ENCODE measurements at regions not wholly inside any gene's neighbourhood (a gene's known extent, or its start where the extent isn't known, plus 50 kb on each side); places are given as distances from the start of the nearest gene placed in this dataset.

GRCh38 chrX:39840133-39840532 is 257.6 kb downstream of the BCOR start:
- no peaks in the 10 kb centered on the region for H3K36me3 Mint-ChIP-seq (ENCODE audit: low read depth)
- H3K27me3 Mint-ChIP-seq (ENCODE audit: insufficient read depth) = peaks cover 3% of the 10 kb centered on the region

GRCh38 chrX:39840581-39841093 is 257.1 kb downstream of the BCOR start:
- Mint-ChIP-seq H3K27ac (no peak overlapping the region), H3K27me3 (ENCODE audit: insufficient read depth) (peaks cover 3% of the 10 kb centered on the region), H3K36me3 (ENCODE audit: low read depth) (no peaks in the 10 kb centered on the region), H3K9me3 (no peaks in the 10 kb centered on the region), H3K4me1 (ENCODE audit: low read depth) (no peaks in the 10 kb centered on the region), H3K4me3 (no peak overlapping the region)
- intact Hi-C loops (cut with micrococcal nuclease) = no loop called here
- no peak for DNase-seq (ENCODE audit: low spot score)

More at GRCh38 chrX:39840133-39840532, 257.6 kb downstream of the BCOR start:
- intact Hi-C loops (cut with micrococcal nuclease) = no loop called here
- Mint-ChIP-seq H3K9me3 (no peaks in the 10 kb centered on the region), H3K4me3 (no peak overlapping the region), H3K27ac (no peak overlapping the region), H3K4me1 (ENCODE audit: low read depth) (no peaks in the 10 kb centered on the region)
- DNase-seq (ENCODE audit: low spot score) = no peak

- Mint-ChIP-seq H3K27ac (no peak overlapping the region), H3K9me3 (no peaks in the 10 kb centered on the region), H3K27me3 (ENCODE audit: insufficient read depth) (peaks cover 3% of the 10 kb centered on the region), H3K4me1 (ENCODE audit: low read depth) (no peaks in the 10 kb centered on the region), H3K36me3 (ENCODE audit: low read depth) (no peaks in the 10 kb centered on the region), H3K4me3 (no peak overlapping the region)
- intact Hi-C loops (cut with micrococcal nuclease) = no loop called here
- no peak for DNase-seq (ENCODE audit: low spot score)
Measured at GRCh38 chrX:39841604-39842003, 256.2 kb downstream of the BCOR start.

DNA sequence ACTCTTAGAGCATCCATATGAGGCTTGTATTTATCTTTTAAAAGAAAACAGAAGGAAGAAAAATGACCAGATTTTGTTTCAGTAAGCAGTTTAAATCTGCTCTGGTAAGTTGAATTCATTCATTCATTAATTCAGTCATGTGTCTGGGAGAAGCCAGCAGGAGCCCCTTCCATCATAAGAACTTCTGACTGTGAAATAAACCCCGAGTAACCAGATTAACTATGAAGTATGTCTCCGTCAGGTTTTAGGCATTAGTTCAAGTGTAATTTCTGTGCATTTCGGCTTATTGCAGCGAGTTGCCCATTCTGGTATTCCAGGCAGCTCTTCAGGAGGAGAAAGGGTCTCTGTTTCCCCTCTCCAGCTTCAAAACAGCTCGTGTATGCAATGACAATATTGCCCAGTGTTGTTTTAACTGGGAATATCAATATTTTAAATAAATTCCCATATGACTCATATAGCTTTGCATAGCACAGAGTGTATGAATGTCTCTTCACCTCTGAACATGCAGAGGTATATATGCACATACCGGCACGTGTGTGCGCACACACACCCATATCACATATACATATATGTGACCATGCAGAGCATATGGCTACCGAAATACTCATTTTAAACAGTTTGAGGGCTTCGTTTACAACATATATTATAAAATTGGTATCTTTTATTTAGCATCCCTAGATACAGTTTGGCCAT is 255.3 kb downstream of the BCOR start:
- no peaks in the 10 kb centered on the region for H3K9me3 Mint-ChIP-seq
- intact Hi-C loops (cut with micrococcal nuclease) = no loop called here
- DNase-seq (ENCODE audit: low spot score) = no peak
- H3K27ac Mint-ChIP-seq = no peak overlapping the region
- peaks cover 1% of the 10 kb centered on the region for H3K36me3 Mint-ChIP-seq (ENCODE audit: low read depth)
- peaks cover 3% of the 10 kb centered on the region for H3K27me3 Mint-ChIP-seq (ENCODE audit: insufficient read depth)
- H3K4me1 Mint-ChIP-seq (ENCODE audit: low read depth) = no peaks in the 10 kb centered on the region
- no peak overlapping the region for H3K4me3 Mint-ChIP-seq

GRCh38 chrX:39843318-39843717 is 254.4 kb downstream of the BCOR start:
- no peak overlapping the region for H3K27ac Mint-ChIP-seq
- DNase-seq (ENCODE audit: low spot score) = no peak
- intact Hi-C loops (cut with micrococcal nuclease) = no loop called here
- peaks cover 3% of the 10 kb centered on the region for H3K27me3 Mint-ChIP-seq (ENCODE audit: insufficient read depth)
- H3K4me3 Mint-ChIP-seq = no peak overlapping the region
- no peaks in the 10 kb centered on the region for H3K9me3 Mint-ChIP-seq
- peaks cover 4% of the 10 kb centered on the region for H3K36me3 Mint-ChIP-seq (ENCODE audit: low read depth)
- H3K4me1 Mint-ChIP-seq (ENCODE audit: low read depth) = no peaks in the 10 kb centered on the region

GRCh38 chrX:39845233-39845632 is 252.5 kb downstream of the BCOR start:
- H3K27me3 Mint-ChIP-seq (ENCODE audit: insufficient read depth) = peaks cover 3% of the 10 kb centered on the region
- no peak overlapping the region for H3K27ac Mint-ChIP-seq
- H3K4me3 Mint-ChIP-seq = no peak overlapping the region
- peaks cover 5% of the 10 kb centered on the region for H3K4me1 Mint-ChIP-seq (ENCODE audit: low read depth)
- no peaks in the 10 kb centered on the region for H3K9me3 Mint-ChIP-seq
- no peak for DNase-seq (ENCODE audit: low spot score)
- H3K36me3 Mint-ChIP-seq (ENCODE audit: low read depth) = peaks cover 10% of the 10 kb centered on the region
- intact Hi-C loops (cut with micrococcal nuclease) = no loop called here

- no peaks in the 10 kb centered on the region for H3K9me3 Mint-ChIP-seq
- H3K36me3 Mint-ChIP-seq (ENCODE audit: low read depth) = peaks cover 13% of the 10 kb centered on the region
- H3K4me3 Mint-ChIP-seq = no peak overlapping the region
- peaks cover 17% of the 10 kb centered on the region for H3K4me1 Mint-ChIP-seq (ENCODE audit: low read depth)
- DNase-seq (ENCODE audit: low spot score) = no peak
- intact Hi-C loops (cut with micrococcal nuclease) = no loop called here
- H3K27me3 Mint-ChIP-seq (ENCODE audit: insufficient read depth) = no peaks in the 10 kb centered on the region
- H3K27ac Mint-ChIP-seq = no peak overlapping the region
Measured at GRCh38 chrX:39846460-39846859, 251.3 kb downstream of the BCOR start.

DNA sequence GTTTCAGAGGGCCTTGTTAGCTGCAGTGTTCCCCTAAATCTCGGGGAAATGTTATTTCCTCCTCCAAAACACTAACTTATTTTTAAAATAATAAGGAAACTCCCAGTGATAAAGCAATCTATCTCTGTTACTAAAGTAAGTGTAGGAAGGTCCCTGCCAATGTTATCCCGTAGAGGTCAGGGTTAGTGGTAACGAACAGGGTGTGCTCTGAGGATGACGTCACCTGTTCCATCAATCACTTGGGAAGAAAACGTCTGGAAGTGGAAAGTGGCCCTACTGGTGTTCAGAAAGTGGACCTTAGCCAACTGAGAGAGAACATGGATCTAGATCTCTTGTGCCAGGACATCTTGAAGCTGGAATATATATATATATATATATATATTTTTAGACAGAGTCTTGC is 249.5 kb downstream of the BCOR start:
- H3K27me3 Mint-ChIP-seq (ENCODE audit: insufficient read depth) = no peaks in the 10 kb centered on the region
- H3K9me3 Mint-ChIP-seq = no peaks in the 10 kb centered on the region
- H3K36me3 Mint-ChIP-seq (ENCODE audit: low read depth) = peaks cover 16% of the 10 kb centered on the region
- intact Hi-C loops (cut with micrococcal nuclease) = no loop called here
- H3K4me3 Mint-ChIP-seq = no peak overlapping the region
- no peak overlapping the region for H3K27ac Mint-ChIP-seq
- H3K4me1 Mint-ChIP-seq (ENCODE audit: low read depth) = peaks cover 31% of the 10 kb centered on the region
- no peak for DNase-seq (ENCODE audit: low spot score)

- H3K4me3 Mint-ChIP-seq = no peak overlapping the region
- no peak overlapping the region for H3K27ac Mint-ChIP-seq
- peaks cover 36% of the 10 kb centered on the region for H3K4me1 Mint-ChIP-seq (ENCODE audit: low read depth)
- intact Hi-C loops (cut with micrococcal nuclease) = no loop called here
- H3K36me3 Mint-ChIP-seq (ENCODE audit: low read depth) = peaks cover 19% of the 10 kb centered on the region
- H3K9me3 Mint-ChIP-seq = no peaks in the 10 kb centered on the region
- H3K27me3 Mint-ChIP-seq (ENCODE audit: insufficient read depth) = no peaks in the 10 kb centered on the region
- no peak for DNase-seq (ENCODE audit: low spot score)
Measured at GRCh38 chrX:39848900-39849299, 248.9 kb downstream of the BCOR start.

- H3K27me3 Mint-ChIP-seq (ENCODE audit: insufficient read depth) = no peaks in the 10 kb centered on the region
- no peak overlapping the region for H3K4me3 Mint-ChIP-seq
- no peaks in the 10 kb centered on the region for H3K9me3 Mint-ChIP-seq
- peaks cover 45% of the 10 kb centered on the region for H3K4me1 Mint-ChIP-seq (ENCODE audit: low read depth)
- H3K36me3 Mint-ChIP-seq (ENCODE audit: low read depth) = peaks cover 19% of the 10 kb centered on the region
- no peak overlapping the region for H3K27ac Mint-ChIP-seq
- DNase-seq (ENCODE audit: low spot score) = no peak
- intact Hi-C loops (cut with micrococcal nuclease) = loop anchor here (10.0 kb wide), 1 partner anchor 645 kb away; no protein-coding TSS in a partner anchor
Measured at GRCh38 chrX:39850209-39850608, 247.5 kb downstream of the BCOR start.

- H3K27me3 Mint-ChIP-seq (ENCODE audit: insufficient read depth) = no peaks in the 10 kb centered on the region
- H3K9me3 Mint-ChIP-seq = no peaks in the 10 kb centered on the region
- peak overlapping the region; percentile 48 for H3K27ac Mint-ChIP-seq
- peak; percentile 39 for DNase-seq (ENCODE audit: low spot score)
- H3K36me3 Mint-ChIP-seq (ENCODE audit: low read depth) = peaks cover 19% of the 10 kb centered on the region
- peak overlapping the region; percentile 42 for H3K4me3 Mint-ChIP-seq
- peaks cover 48% of the 10 kb centered on the region for H3K4me1 Mint-ChIP-seq (ENCODE audit: low read depth)
- intact Hi-C loops (cut with micrococcal nuclease) = loop anchor here (10.0 kb wide), 1 partner anchor 646 kb away; no protein-coding TSS in a partner anchor
Measured at GRCh38 chrX:39850630-39851152, 247.1 kb downstream of the BCOR start.

DNA sequence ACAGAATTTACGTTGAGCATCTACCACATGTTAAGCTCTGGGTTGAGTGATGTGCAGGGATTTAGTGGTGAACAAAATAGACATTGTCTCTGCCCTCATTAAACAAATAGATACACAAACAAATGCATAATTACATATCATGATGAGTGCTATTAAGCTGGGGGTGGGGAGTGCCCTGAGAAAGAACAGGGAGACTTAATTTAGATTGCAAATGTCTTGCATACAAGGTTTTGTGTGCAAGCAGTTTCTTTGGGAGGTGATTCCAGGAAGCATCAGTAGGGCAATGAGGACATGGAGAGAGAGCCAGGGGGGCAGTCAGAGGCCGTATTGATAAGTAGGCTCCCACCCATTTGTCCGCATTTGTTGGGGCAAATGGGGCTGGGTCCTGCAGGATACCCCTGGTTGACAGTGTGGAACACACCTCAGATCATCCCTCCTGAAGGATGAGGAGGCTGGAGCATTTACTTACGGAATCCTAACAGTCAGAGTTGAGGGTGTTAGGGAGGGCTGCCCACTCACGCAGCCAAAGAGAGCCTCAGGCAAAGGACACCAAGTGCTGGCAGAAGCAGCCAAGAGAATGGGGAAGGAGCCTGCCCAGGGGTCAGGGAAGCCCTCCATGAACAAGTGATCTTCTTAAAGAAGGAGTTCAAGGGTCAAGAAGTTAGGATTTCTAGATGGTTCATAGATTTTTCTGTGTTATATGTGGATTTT is 245.9 kb downstream of the BCOR start:
- Mint-ChIP-seq H3K4me3 (peak overlapping the region; percentile 67), H3K4me1 (ENCODE audit: low read depth) (peaks cover 60% of the 10 kb centered on the region), H3K27me3 (ENCODE audit: insufficient read depth) (no peaks in the 10 kb centered on the region), H3K9me3 (no peaks in the 10 kb centered on the region), H3K36me3 (ENCODE audit: low read depth) (peaks cover 19% of the 10 kb centered on the region), H3K27ac (peak overlapping the region; percentile 76)
- intact Hi-C loops (cut with micrococcal nuclease) = loop anchor here (10.0 kb wide), 1 partner anchor 647 kb away; no protein-coding TSS in a partner anchor
- DNase-seq (ENCODE audit: low spot score) = no peak

DNA sequence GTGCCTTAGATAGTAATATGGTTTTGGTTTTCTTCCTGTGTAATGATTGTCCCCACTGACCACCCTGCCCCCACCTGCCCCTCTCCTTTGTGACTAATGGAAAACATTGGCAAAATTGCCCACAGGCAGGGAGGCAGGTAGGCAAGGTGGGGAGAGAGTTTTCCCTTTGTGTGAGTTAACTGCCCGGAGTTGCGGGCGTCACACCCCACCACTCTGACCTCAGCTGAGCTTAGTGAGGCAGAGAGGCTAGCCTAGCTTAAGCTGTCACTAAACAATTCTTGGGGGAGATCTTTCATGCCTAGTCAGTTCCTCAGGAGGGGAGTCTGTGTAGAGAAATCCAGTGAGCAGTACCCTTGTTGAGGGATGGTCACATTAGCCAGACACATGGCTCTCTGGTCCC is 245.3 kb downstream of the BCOR start:
- peak overlapping the region; percentile 58 for H3K4me3 Mint-ChIP-seq
- no peaks in the 10 kb centered on the region for H3K9me3 Mint-ChIP-seq
- H3K4me1 Mint-ChIP-seq (ENCODE audit: low read depth) = peaks cover 64% of the 10 kb centered on the region
- peak overlapping the region; percentile 71 for H3K27ac Mint-ChIP-seq
- DNase-seq (ENCODE audit: low spot score) = no peak
- intact Hi-C loops (cut with micrococcal nuclease) = loop anchor here (10.0 kb wide), 1 partner anchor 648 kb away; no protein-coding TSS in a partner anchor
- H3K27me3 Mint-ChIP-seq (ENCODE audit: insufficient read depth) = no peaks in the 10 kb centered on the region
- peaks cover 18% of the 10 kb centered on the region for H3K36me3 Mint-ChIP-seq (ENCODE audit: low read depth)
